Activated naive CD8-positive, alpha-beta T cell (primary cell): ENCODE measurements at regions not wholly inside any gene's neighbourhood (a gene's known extent, or its start where the extent isn't known, plus 50 kb on each side); places are given as distances from the start of the nearest gene placed in this dataset.
"Not testable (repeated sequence)": the region's sequence is repeated elsewhere in the genome, so short reads cannot be mapped to it uniquely, and the experiment has no call there.

Experiments used
- H3K27ac Mint-ChIP-seq: one replicate; pipeline ENCODE4 v1.8.0; 2021; ENCODE audit warnings: mixed read lengths
- H3K27me3 Mint-ChIP-seq: one replicate; pipeline ENCODE4 v1.8.0; 2021; ENCODE audit warnings: mixed read lengths
- H3K36me3 Mint-ChIP-seq: one replicate; pipeline ENCODE4 v1.8.0; 2021; ENCODE audit warnings: mixed read lengths
- H3K4me1 Mint-ChIP-seq: one replicate; pipeline ENCODE4 v1.8.0; 2021; ENCODE audit warnings: low read depth, mixed read lengths
- H3K4me3 Mint-ChIP-seq: one replicate; pipeline ENCODE4 v1.8.0; 2021; ENCODE audit warnings: mild to moderate bottlenecking, mixed read lengths
- H3K9me3 Mint-ChIP-seq: one replicate; pipeline ENCODE4 v1.8.0; 2021; ENCODE audit warnings: low read depth, mixed read lengths

GRCh38 chr4:171524903-171525302 lies 288.3 kb upstream of the GALNTL6 start:
- H3K36me3 Mint-ChIP-seq, result no peaks in the 10 kb centered on the region
- H3K9me3 Mint-ChIP-seq, result peaks cover 8% of the 10 kb centered on the region
- no peak overlapping the region for H3K27ac Mint-ChIP-seq
- H3K4me1 Mint-ChIP-seq, result no peaks in the 10 kb centered on the region
- no peak overlapping the region for H3K4me3 Mint-ChIP-seq
- no peaks in the 10 kb centered on the region for H3K27me3 Mint-ChIP-seq

- Mint-ChIP-seq H3K36me3 (no peaks in the 10 kb centered on the region), H3K4me3 (no peak overlapping the region), H3K27me3 (no peaks in the 10 kb centered on the region), H3K27ac (no peak overlapping the region), H3K4me1 (no peaks in the 10 kb centered on the region), H3K9me3 (peaks cover 8% of the 10 kb centered on the region)
Measured at GRCh38 chr4:171521726-171522125, 291.5 kb upstream of the GALNTL6 start.

- no peaks in the 10 kb centered on the region for H3K4me1 Mint-ChIP-seq
- no peak overlapping the region for H3K4me3 Mint-ChIP-seq
- H3K27ac Mint-ChIP-seq, result no peak overlapping the region
- H3K9me3 Mint-ChIP-seq, result peaks cover 4% of the 10 kb centered on the region
- no peaks in the 10 kb centered on the region for H3K36me3 Mint-ChIP-seq
- no peaks in the 10 kb centered on the region for H3K27me3 Mint-ChIP-seq
Measured at GRCh38 chr4:171519457-171519856, 293.7 kb upstream of the GALNTL6 start.

- no peaks in the 10 kb centered on the region for H3K4me1 Mint-ChIP-seq
- no peaks in the 10 kb centered on the region for H3K36me3 Mint-ChIP-seq
- H3K4me3 Mint-ChIP-seq, result no peak overlapping the region
- no peaks in the 10 kb centered on the region for H3K27me3 Mint-ChIP-seq
- H3K9me3 Mint-ChIP-seq, result no peaks in the 10 kb centered on the region
- H3K27ac Mint-ChIP-seq, result no peak overlapping the region
Measured at GRCh38 chr4:171517883-171518282, 295.3 kb upstream of the GALNTL6 start.

- no peaks in the 10 kb centered on the region for H3K27me3 Mint-ChIP-seq
- no peak overlapping the region for H3K4me3 Mint-ChIP-seq
- no peak overlapping the region for H3K27ac Mint-ChIP-seq
- no peaks in the 10 kb centered on the region for H3K36me3 Mint-ChIP-seq
- peaks cover 5% of the 10 kb centered on the region for H3K9me3 Mint-ChIP-seq
- H3K4me1 Mint-ChIP-seq, result no peaks in the 10 kb centered on the region
Measured at GRCh38 chr4:171516694-171517093, 296.5 kb upstream of the GALNTL6 start.

- Mint-ChIP-seq H3K27ac (no peak overlapping the region), H3K27me3 (no peaks in the 10 kb centered on the region), H3K4me3 (no peak overlapping the region), H3K9me3 (peaks cover 12% of the 10 kb centered on the region), H3K4me1 (no peaks in the 10 kb centered on the region), H3K36me3 (no peaks in the 10 kb centered on the region)
Measured at GRCh38 chr4:171484681-171485080, 328.5 kb upstream of the GALNTL6 start.

- Mint-ChIP-seq H3K4me3 (no peak overlapping the region), H3K9me3 (peaks cover 11% of the 10 kb centered on the region), H3K27me3 (no peaks in the 10 kb centered on the region), H3K27ac (no peak overlapping the region), H3K4me1 (no peaks in the 10 kb centered on the region), H3K36me3 (no peaks in the 10 kb centered on the region)
Measured at GRCh38 chr4:171478181-171478580, 335.0 kb upstream of the GALNTL6 start.

GRCh38 chr4:171475111-171475510 lies 338.1 kb upstream of the GALNTL6 start:
- not testable (repeated sequence) for H3K36me3 Mint-ChIP-seq, H3K4me1 Mint-ChIP-seq, H3K4me3 Mint-ChIP-seq, H3K9me3 Mint-ChIP-seq, H3K27me3 Mint-ChIP-seq, H3K27ac Mint-ChIP-seq

GRCh38 chr4:171473155-171473554 lies 340.0 kb upstream of the GALNTL6 start:
- H3K27me3 Mint-ChIP-seq, result no peaks in the 10 kb centered on the region
- no peak overlapping the region for H3K27ac Mint-ChIP-seq
- peaks cover 6% of the 10 kb centered on the region for H3K9me3 Mint-ChIP-seq
- no peaks in the 10 kb centered on the region for H3K4me1 Mint-ChIP-seq
- no peak overlapping the region for H3K4me3 Mint-ChIP-seq
- H3K36me3 Mint-ChIP-seq, result no peaks in the 10 kb centered on the region

GRCh38 chr4:171472230-171472629 lies 341.0 kb upstream of the GALNTL6 start:
- no peak overlapping the region for H3K27ac Mint-ChIP-seq
- H3K9me3 Mint-ChIP-seq, result peaks cover 11% of the 10 kb centered on the region

GRCh38 chr4:171464499-171464898 lies 348.7 kb upstream of the GALNTL6 start:
- no peaks in the 10 kb centered on the region for H3K4me1 Mint-ChIP-seq
- peaks cover 8% of the 10 kb centered on the region for H3K9me3 Mint-ChIP-seq
- no peaks in the 10 kb centered on the region for H3K27me3 Mint-ChIP-seq
- H3K27ac Mint-ChIP-seq, result no peak overlapping the region
- no peak overlapping the region for H3K4me3 Mint-ChIP-seq
- no peaks in the 10 kb centered on the region for H3K36me3 Mint-ChIP-seq

More at GRCh38 chr4:171472230-171472629, 341.0 kb upstream of the GALNTL6 start:
- H3K4me3 Mint-ChIP-seq, result no peak overlapping the region
- no peaks in the 10 kb centered on the region for H3K36me3 Mint-ChIP-seq
- H3K27me3 Mint-ChIP-seq, result no peaks in the 10 kb centered on the region
- H3K4me1 Mint-ChIP-seq, result no peaks in the 10 kb centered on the region

GRCh38 chr4:171461191-171461590 lies 352.0 kb upstream of the GALNTL6 start:
- H3K27ac Mint-ChIP-seq, result no peak overlapping the region
- H3K4me3 Mint-ChIP-seq, result no peak overlapping the region
- H3K4me1 Mint-ChIP-seq, result no peaks in the 10 kb centered on the region
- no peaks in the 10 kb centered on the region for H3K36me3 Mint-ChIP-seq
- peaks cover 7% of the 10 kb centered on the region for H3K9me3 Mint-ChIP-seq
- H3K27me3 Mint-ChIP-seq, result no peaks in the 10 kb centered on the region

GRCh38 chr4:171448919-171449481 lies 364.2 kb upstream of the GALNTL6 start:
- Mint-ChIP-seq H3K36me3 (no peaks in the 10 kb centered on the region), H3K4me1 (no peaks in the 10 kb centered on the region), H3K27me3 (no peaks in the 10 kb centered on the region), H3K9me3 (no peaks in the 10 kb centered on the region), H3K4me3 (no peak overlapping the region), H3K27ac (no peak overlapping the region)

GRCh38 chr4:171448358-171448757 lies 364.8 kb upstream of the GALNTL6 start:
- H3K36me3 Mint-ChIP-seq, result no peaks in the 10 kb centered on the region
- H3K27me3 Mint-ChIP-seq, result no peaks in the 10 kb centered on the region
- no peak overlapping the region for H3K4me3 Mint-ChIP-seq
- no peaks in the 10 kb centered on the region for H3K9me3 Mint-ChIP-seq
- H3K27ac Mint-ChIP-seq, result no peak overlapping the region
- no peaks in the 10 kb centered on the region for H3K4me1 Mint-ChIP-seq

GRCh38 chr4:171441300-171441941 lies 371.8 kb upstream of the GALNTL6 start:
- no peak overlapping the region for H3K27ac Mint-ChIP-seq
- H3K9me3 Mint-ChIP-seq, result no peaks in the 10 kb centered on the region
- no peaks in the 10 kb centered on the region for H3K4me1 Mint-ChIP-seq
- H3K4me3 Mint-ChIP-seq, result no peak overlapping the region
- no peaks in the 10 kb centered on the region for H3K27me3 Mint-ChIP-seq
- H3K36me3 Mint-ChIP-seq, result no peaks in the 10 kb centered on the region

- Mint-ChIP-seq H3K4me1 (no peaks in the 10 kb centered on the region), H3K27me3 (no peaks in the 10 kb centered on the region), H3K9me3 (no peaks in the 10 kb centered on the region), H3K36me3 (no peaks in the 10 kb centered on the region), H3K27ac (no peak overlapping the region), H3K4me3 (no peak overlapping the region)
Measured at GRCh38 chr4:171433674-171434073, 379.5 kb upstream of the GALNTL6 start.
